Activated CD4-positive, alpha-beta T cell treated with anti-CD3 and anti-CD28 coated beads, Interleukin-2, amount 10 ng/mL, durations not matched to agents 7 days and 5 days (primary cell): ENCODE measurements at regions not wholly inside any gene's neighbourhood (a gene's known extent, or its start where the extent isn't known, plus 50 kb on each side); places are given as distances from the start of the nearest gene placed in this dataset.

Experiments used
- CTCF ChIA-PET: fragments of 350-600 bp; sonication (Branson Sonifier 250); formaldehyde crosslinking; loops from one replicate; lab custom pipeline; 2021; ENCODE audit warnings: antibody characterized with exemption; lab: Charles Lee
- POLR2A ChIA-PET: fragments of 350-600 bp; sonication (Branson Sonifier 250); formaldehyde crosslinking; loops from one replicate; lab custom pipeline; 2021; ENCODE audit warnings: antibody characterized with exemption; lab: Charles Lee
- DNase-seq: peaks from one replicate; pipeline ENCODE4 v3.0.0-alpha.2; 2020
- H3K27ac Mint-ChIP-seq: one replicate; pipeline ENCODE4 v1.8.0; 2021; ENCODE audit warnings: mild to moderate bottlenecking, moderate library complexity, mixed read lengths
- H3K27me3 Mint-ChIP-seq: one replicate; pipeline ENCODE4 v1.8.0; 2021; ENCODE audit warnings: mixed read lengths
- H3K36me3 Mint-ChIP-seq: one replicate; pipeline ENCODE4 v1.8.0; 2021; ENCODE audit warnings: low read depth, mixed read lengths
- H3K4me1 Mint-ChIP-seq: one replicate; pipeline ENCODE4 v1.8.0; 2021; ENCODE audit warnings: mixed read lengths
- H3K4me3 Mint-ChIP-seq: one replicate; pipeline ENCODE4 v1.8.0; 2021; ENCODE audit warnings: mild to moderate bottlenecking, moderate library complexity, mixed read lengths
- H3K9me3 Mint-ChIP-seq: one replicate; pipeline ENCODE4 v1.8.0; 2021; ENCODE audit warnings: mixed read lengths

- ChIA-PET CTCF (no interaction called here), POLR2A (no interaction called here)
- peaks cover 3% of the 10 kb centered on the region for H3K9me3 Mint-ChIP-seq
- no peaks in the 10 kb centered on the region for H3K27me3 Mint-ChIP-seq
- no peak overlapping the region for H3K27ac Mint-ChIP-seq
- H3K4me3 Mint-ChIP-seq: no peak overlapping the region
- no peaks in the 10 kb centered on the region for H3K36me3 Mint-ChIP-seq
- no peak for DNase-seq
- no peaks in the 10 kb centered on the region for H3K4me1 Mint-ChIP-seq
These were observed 91.7 kb upstream of the PDZRN3 start for GRCh38 chr3:73716418-73716817.

- no peak for DNase-seq
- Mint-ChIP-seq H3K4me3 (no peak overlapping the region), H3K27me3 (no peaks in the 10 kb centered on the region), H3K9me3 (peaks cover 3% of the 10 kb centered on the region), H3K36me3 (no peaks in the 10 kb centered on the region), H3K4me1 (no peaks in the 10 kb centered on the region), H3K27ac (no peak overlapping the region)
- CTCF ChIA-PET: no interaction called here
- POLR2A ChIA-PET: no interaction called here
These were observed 85.6 kb upstream of the PDZRN3 start for GRCh38 chr3:73710340-73710739.

GRCh38 chr3:73709712-73710111, 85.0 kb upstream of the PDZRN3 start:
- Mint-ChIP-seq H3K36me3 (no peaks in the 10 kb centered on the region), H3K4me1 (no peaks in the 10 kb centered on the region), H3K27me3 (no peaks in the 10 kb centered on the region), H3K9me3 (peaks cover 3% of the 10 kb centered on the region), H3K4me3 (no peak overlapping the region), H3K27ac (no peak overlapping the region)
- CTCF ChIA-PET: no interaction called here
- no peak for DNase-seq
- POLR2A ChIA-PET: no interaction called here

GRCh38 chr3:73708956-73709355, 84.2 kb upstream of the PDZRN3 start:
- peaks cover under 1% of the 10 kb centered on the region for H3K9me3 Mint-ChIP-seq
- H3K4me3 Mint-ChIP-seq: no peak overlapping the region
- DNase-seq: no peak
- no peaks in the 10 kb centered on the region for H3K36me3 Mint-ChIP-seq
- ChIA-PET CTCF (no interaction called here), POLR2A (no interaction called here)
- no peak overlapping the region for H3K27ac Mint-ChIP-seq
- no peaks in the 10 kb centered on the region for H3K27me3 Mint-ChIP-seq
- no peaks in the 10 kb centered on the region for H3K4me1 Mint-ChIP-seq

- H3K4me1 Mint-ChIP-seq: no peaks in the 10 kb centered on the region
- ChIA-PET CTCF (no interaction called here), POLR2A (no interaction called here)
- H3K9me3 Mint-ChIP-seq: no peaks in the 10 kb centered on the region
- no peak overlapping the region for H3K27ac Mint-ChIP-seq
- no peak overlapping the region for H3K4me3 Mint-ChIP-seq
- no peak for DNase-seq
- no peaks in the 10 kb centered on the region for H3K36me3 Mint-ChIP-seq
- H3K27me3 Mint-ChIP-seq: no peaks in the 10 kb centered on the region
These were observed 83.0 kb upstream of the PDZRN3 start for GRCh38 chr3:73707772-73708171.

GRCh38 chr3:73706771-73707170, 82.0 kb upstream of the PDZRN3 start:
- H3K4me1 Mint-ChIP-seq: no peaks in the 10 kb centered on the region
- H3K9me3 Mint-ChIP-seq: no peaks in the 10 kb centered on the region
- no peak for DNase-seq
- ChIA-PET POLR2A (no interaction called here), CTCF (no interaction called here)
- H3K36me3 Mint-ChIP-seq: no peaks in the 10 kb centered on the region
- no peak overlapping the region for H3K4me3 Mint-ChIP-seq
- H3K27me3 Mint-ChIP-seq: no peaks in the 10 kb centered on the region
- H3K27ac Mint-ChIP-seq: no peak overlapping the region

- CTCF ChIA-PET: no interaction called here
- no peaks in the 10 kb centered on the region for H3K36me3 Mint-ChIP-seq
- no peaks in the 10 kb centered on the region for H3K9me3 Mint-ChIP-seq
- POLR2A ChIA-PET: no interaction called here
- H3K4me1 Mint-ChIP-seq: no peaks in the 10 kb centered on the region
- H3K4me3 Mint-ChIP-seq: no peak overlapping the region
- no peak overlapping the region for H3K27ac Mint-ChIP-seq
- DNase-seq: no peak
- no peaks in the 10 kb centered on the region for H3K27me3 Mint-ChIP-seq
These were observed 81.1 kb upstream of the PDZRN3 start for GRCh38 chr3:73705792-73706191.

- ChIA-PET CTCF (no interaction called here), POLR2A (no interaction called here)
- Mint-ChIP-seq H3K27me3 (no peaks in the 10 kb centered on the region), H3K9me3 (no peaks in the 10 kb centered on the region), H3K4me3 (no peak overlapping the region), H3K27ac (no peak overlapping the region), H3K36me3 (no peaks in the 10 kb centered on the region), H3K4me1 (no peaks in the 10 kb centered on the region)
- DNase-seq: no peak
These were observed 74.6 kb upstream of the PDZRN3 start for GRCh38 chr3:73699327-73699726.

- Mint-ChIP-seq H3K27me3 (no peaks in the 10 kb centered on the region), H3K4me1 (no peaks in the 10 kb centered on the region), H3K36me3 (no peaks in the 10 kb centered on the region), H3K4me3 (no peak overlapping the region), H3K27ac (no peak overlapping the region), H3K9me3 (no peaks in the 10 kb centered on the region)
- DNase-seq: no peak
- CTCF ChIA-PET: no interaction called here
- POLR2A ChIA-PET: no interaction called here
These were observed 72.3 kb upstream of the PDZRN3 start for GRCh38 chr3:73697020-73697419.

GRCh38 chr3:73695841-73696240, 71.1 kb upstream of the PDZRN3 start:
- H3K27me3 Mint-ChIP-seq: no peaks in the 10 kb centered on the region
- H3K4me3 Mint-ChIP-seq: no peak overlapping the region
- no peaks in the 10 kb centered on the region for H3K36me3 Mint-ChIP-seq
- DNase-seq: no peak
- ChIA-PET POLR2A (no interaction called here), CTCF (interaction anchor here (0.5 kb wide), 1 partner anchor 447 kb away, joined by 3 read pairs; no protein-coding TSS in a partner anchor)
- no peak overlapping the region for H3K27ac Mint-ChIP-seq
- no peaks in the 10 kb centered on the region for H3K4me1 Mint-ChIP-seq
- H3K9me3 Mint-ChIP-seq: no peaks in the 10 kb centered on the region

GRCh38 chr3:73694983-73695757, 70.4 kb upstream of the PDZRN3 start:
- Mint-ChIP-seq H3K9me3 (no peaks in the 10 kb centered on the region), H3K36me3 (no peaks in the 10 kb centered on the region), H3K27ac (no peak overlapping the region), H3K27me3 (no peaks in the 10 kb centered on the region), H3K4me3 (no peak overlapping the region), H3K4me1 (no peaks in the 10 kb centered on the region)
- ChIA-PET CTCF (no interaction called here), POLR2A (no interaction called here)
- no peak for DNase-seq

- ChIA-PET CTCF (no interaction called here), POLR2A (no interaction called here)
- Mint-ChIP-seq H3K36me3 (no peaks in the 10 kb centered on the region), H3K27ac (no peak overlapping the region), H3K9me3 (no peaks in the 10 kb centered on the region), H3K4me3 (no peak overlapping the region), H3K27me3 (no peaks in the 10 kb centered on the region), H3K4me1 (no peaks in the 10 kb centered on the region)
- DNase-seq: no peak
These were observed 62.6 kb upstream of the PDZRN3 start for GRCh38 chr3:73687106-73688004.

GRCh38 chr3:73685061-73685460, 60.3 kb upstream of the PDZRN3 start:
- Mint-ChIP-seq H3K9me3 (no peaks in the 10 kb centered on the region), H3K4me3 (no peak overlapping the region), H3K27me3 (no peaks in the 10 kb centered on the region), H3K27ac (no peak overlapping the region), H3K36me3 (no peaks in the 10 kb centered on the region), H3K4me1 (no peaks in the 10 kb centered on the region)
- no peak for DNase-seq
- CTCF ChIA-PET: no interaction called here
- POLR2A ChIA-PET: no interaction called here
